ENCODE measurements at regions not wholly inside any gene's neighbourhood (a gene's known extent, or its start where the extent isn't known, plus 50 kb on each side); places are given as distances from the start of the nearest gene placed in this dataset.

GRCh38 chr5:167603135-167603534 lies 688.3 kb upstream of the WWC1 start:
- no peaks in the 10 kb centered on the region for H3K9me3 ChIP-seq (ENCODE audit: low read length)
- H3K4me3 ChIP-seq (ENCODE audit: low read depth, low read length, poor library complexity, severe bottlenecking), result no peak overlapping the region
- ChIA-PET CTCF (ENCODE audit: unreplicated experiment) (no interaction called here), POLR2A (no interaction called here)
- H2AFZ ChIP-seq (ENCODE audit: low read length), result no peak overlapping the region
- H4K20me1 ChIP-seq (ENCODE audit: insufficient read depth, low read length), result no peaks in the 10 kb centered on the region
- H3K4me1 ChIP-seq (ENCODE audit: insufficient read depth, low read length, poor library complexity, severe bottlenecking), result no peaks in the 10 kb centered on the region
- no peaks in the 10 kb centered on the region for H3K79me2 ChIP-seq (ENCODE audit: insufficient read depth, low read depth, low read length)
- no peak for DNase-seq (ENCODE audit: low spot score)
- TF ChIP-seq CTCF (conservative IDR thresholded peaks at IDR 0.05; ENCODE audit: low read length), result no peak
- no peak for TF ChIP-seq EZH2phosphoT487 (IDR thresholded peaks at IDR 0.05; ENCODE audit: borderline replicate concordance, low read depth, low read length)
- no peaks in the 10 kb centered on the region for H3K36me3 ChIP-seq (ENCODE audit: insufficient read depth, low read length)
- H3K4me2 ChIP-seq (ENCODE audit: low read length), result no peak overlapping the region
- no peak overlapping the region for H3K27ac ChIP-seq (ENCODE audit: low read depth, low read length, poor library complexity, severe bottlenecking)
- H3K9me2 ChIP-seq (ENCODE audit: insufficient read depth, low read length), result no peaks in the 10 kb centered on the region
- BruUV-seq (replicated peaks), result no TSS peak
- intact Hi-C loops (cut with micrococcal nuclease; ENCODE audit: unreplicated experiment), result no loop called here

DNA sequence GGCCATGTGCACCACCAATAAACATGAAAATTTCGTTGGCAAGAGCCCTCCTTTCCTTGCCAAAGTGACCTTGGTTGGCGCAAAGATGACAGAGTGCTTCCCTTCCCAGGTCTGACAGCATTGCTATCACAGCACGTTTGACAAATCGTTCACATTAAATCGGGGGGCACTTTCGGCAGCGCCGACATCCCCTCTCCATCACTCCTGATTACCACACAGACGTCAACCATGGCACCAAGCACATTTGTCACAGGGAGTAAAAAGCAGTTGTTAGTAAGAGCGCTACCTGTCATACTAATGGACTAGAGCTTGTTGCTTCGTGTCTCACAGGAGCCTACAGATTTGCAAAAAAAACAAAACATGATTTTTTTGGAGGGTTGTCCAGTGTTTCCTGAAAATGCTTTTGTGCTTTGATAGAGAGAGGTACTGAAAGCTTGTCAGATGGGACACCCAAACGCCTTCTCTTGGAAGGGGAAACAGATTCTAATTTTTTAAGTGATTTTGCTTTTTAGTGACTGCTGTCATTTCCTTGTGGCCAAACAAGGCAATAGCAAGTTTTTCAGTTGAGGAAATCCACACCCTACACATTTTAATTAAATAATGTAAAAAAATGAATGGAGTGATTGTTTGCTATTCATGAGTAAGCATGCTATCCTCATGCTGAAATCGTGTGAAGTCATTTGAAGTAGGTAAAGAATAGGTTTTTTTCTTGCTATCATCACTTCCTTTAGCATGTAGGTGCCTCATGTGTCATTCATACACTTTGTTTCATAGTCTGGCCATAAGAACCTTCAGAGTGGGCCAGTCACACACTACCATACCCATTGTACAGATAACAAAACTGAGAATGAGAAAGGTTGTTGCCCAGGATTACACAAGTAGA lies 682.8 kb upstream of the WWC1 start:
- TF ChIP-seq CTCF (conservative IDR thresholded peaks at IDR 0.05; ENCODE audit: low read length), result no peak
- no peak for TF ChIP-seq EZH2phosphoT487 (IDR thresholded peaks at IDR 0.05; ENCODE audit: borderline replicate concordance, low read depth, low read length)
- CTCF ChIA-PET (ENCODE audit: unreplicated experiment), result no interaction called here

GRCh38 chr5:167614294-167615021 lies 677.0 kb upstream of the WWC1 start:
- DNase-seq (ENCODE audit: low spot score), result no peak
- BruUV-seq (replicated peaks), result no TSS peak
- H3K9me2 ChIP-seq (ENCODE audit: insufficient read depth, low read length), result no peaks in the 10 kb centered on the region
- H3K4me2 ChIP-seq (ENCODE audit: low read length), result no peak overlapping the region
- CTCF ChIA-PET (ENCODE audit: unreplicated experiment), result no interaction called here
- H3K4me1 ChIP-seq (ENCODE audit: insufficient read depth, low read length, poor library complexity, severe bottlenecking), result no peaks in the 10 kb centered on the region
- H3K36me3 ChIP-seq (ENCODE audit: insufficient read depth, low read length), result no peaks in the 10 kb centered on the region
- H3K4me3 ChIP-seq (ENCODE audit: low read depth, low read length, poor library complexity, severe bottlenecking), result no peak overlapping the region
- intact Hi-C loops (cut with micrococcal nuclease; ENCODE audit: unreplicated experiment), result no loop called here
- POLR2A ChIA-PET, result no interaction called here
- no peak overlapping the region for H2AFZ ChIP-seq (ENCODE audit: low read length)
- no peak for TF ChIP-seq CTCF (conservative IDR thresholded peaks at IDR 0.05; ENCODE audit: low read length)
- TF ChIP-seq EZH2phosphoT487 (IDR thresholded peaks at IDR 0.05; ENCODE audit: borderline replicate concordance, low read depth, low read length), result no peak
- H3K79me2 ChIP-seq (ENCODE audit: insufficient read depth, low read depth, low read length), result no peaks in the 10 kb centered on the region
- H3K9me3 ChIP-seq (ENCODE audit: low read length), result no peaks in the 10 kb centered on the region
- no peak overlapping the region for H3K27ac ChIP-seq (ENCODE audit: low read depth, low read length, poor library complexity, severe bottlenecking)
- no peaks in the 10 kb centered on the region for H4K20me1 ChIP-seq (ENCODE audit: insufficient read depth, low read length)

More for the DNA sequence above, 682.8 kb upstream of the WWC1 start:
- H3K79me2 ChIP-seq (ENCODE audit: insufficient read depth, low read depth, low read length), result no peaks in the 10 kb centered on the region
- BruUV-seq (replicated peaks), result no TSS peak
- H4K20me1 ChIP-seq (ENCODE audit: insufficient read depth, low read length), result no peaks in the 10 kb centered on the region
- no peaks in the 10 kb centered on the region for H3K36me3 ChIP-seq (ENCODE audit: insufficient read depth, low read length)
- POLR2A ChIA-PET, result no interaction called here
- H2AFZ ChIP-seq (ENCODE audit: low read length), result no peak overlapping the region
- no peaks in the 10 kb centered on the region for H3K4me1 ChIP-seq (ENCODE audit: insufficient read depth, low read length, poor library complexity, severe bottlenecking)
- H3K9me3 ChIP-seq (ENCODE audit: low read length), result no peaks in the 10 kb centered on the region
- no peak overlapping the region for H3K4me3 ChIP-seq (ENCODE audit: low read depth, low read length, poor library complexity, severe bottlenecking)
- intact Hi-C loops (cut with micrococcal nuclease; ENCODE audit: unreplicated experiment), result no loop called here
- no peak overlapping the region for H3K27ac ChIP-seq (ENCODE audit: low read depth, low read length, poor library complexity, severe bottlenecking)
- no peak overlapping the region for H3K4me2 ChIP-seq (ENCODE audit: low read length)
- DNase-seq (ENCODE audit: low spot score), result no peak
- no peaks in the 10 kb centered on the region for H3K9me2 ChIP-seq (ENCODE audit: insufficient read depth, low read length)
